GM13976 (cell line): ENCODE measurements at regions not wholly inside any gene's neighbourhood (a gene's known extent, or its start where the extent isn't known, plus 50 kb on each side); places are given as distances from the start of the nearest gene placed in this dataset.

Experiments
- DNase-seq: peaks from one replicate; pipeline ENCODE4 v3.0.0; 2012; ENCODE audit warnings: low spot score
- CTCF ChIP-seq: IDR thresholded peaks from 2 replicates; pipeline ENCODE4 v1.5.1; 2012; ENCODE audit warnings: borderline replicate concordance, mild to moderate bottlenecking; ENCODE audit not compliant: insufficient read depth; ENCODE audit errors: extremely low read depth, missing control alignments, control extremely low read depth
- in situ Hi-C: fragments of 300-500 bp; cut with MboI; formaldehyde crosslinking; loops from one replicate; pipeline ENCODE4 v1.12.0; 2022; ENCODE audit warnings: low sequenced_read_pairs, mixed read lengths, inconsistent platforms; ENCODE audit not compliant: unreplicated experiment

GRCh38 chr5:2675548-2675947 lies 75.9 kb downstream of the IRX2 start:
- no peak for TF ChIP-seq CTCF
- DNase-seq: no peak
- in situ Hi-C loops: no loop called here

GRCh38 chr5:2674456-2674855 lies 77.0 kb downstream of the IRX2 start:
- in situ Hi-C loops: no loop called here
- TF ChIP-seq CTCF: no peak
- no peak for DNase-seq

- in situ Hi-C loops: no loop called here
- no peak for TF ChIP-seq CTCF
- DNase-seq: no peak
Measured at GRCh38 chr5:2670940-2671339, 80.5 kb downstream of the IRX2 start.

DNA sequence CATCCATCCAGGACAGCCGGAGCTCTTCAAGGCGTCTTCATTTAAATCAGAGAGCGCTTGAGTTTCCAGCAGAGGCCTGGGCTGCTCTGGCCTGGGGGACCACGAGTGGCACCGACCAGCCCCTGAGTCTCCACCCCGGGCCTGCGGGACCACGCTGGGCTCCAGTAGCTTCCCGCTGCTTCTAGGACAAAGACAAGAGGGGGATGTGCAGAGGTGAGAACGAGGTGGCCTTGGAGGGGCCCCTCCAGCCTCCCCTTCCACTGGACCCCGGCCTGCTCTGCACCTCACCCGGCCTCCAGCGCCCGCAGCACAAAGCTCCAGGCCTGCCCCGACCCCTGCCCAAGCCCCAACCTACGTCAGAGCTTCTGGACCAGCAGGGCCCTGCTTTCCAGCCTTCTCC lies 81.6 kb downstream of the IRX2 start:
- DNase-seq: no peak
- TF ChIP-seq CTCF: no peak
- in situ Hi-C loops: no loop called here

- in situ Hi-C loops: no loop called here
- no peak for DNase-seq
- no peak for TF ChIP-seq CTCF
Measured at GRCh38 chr5:2669259-2669658, 82.2 kb downstream of the IRX2 start.

DNA sequence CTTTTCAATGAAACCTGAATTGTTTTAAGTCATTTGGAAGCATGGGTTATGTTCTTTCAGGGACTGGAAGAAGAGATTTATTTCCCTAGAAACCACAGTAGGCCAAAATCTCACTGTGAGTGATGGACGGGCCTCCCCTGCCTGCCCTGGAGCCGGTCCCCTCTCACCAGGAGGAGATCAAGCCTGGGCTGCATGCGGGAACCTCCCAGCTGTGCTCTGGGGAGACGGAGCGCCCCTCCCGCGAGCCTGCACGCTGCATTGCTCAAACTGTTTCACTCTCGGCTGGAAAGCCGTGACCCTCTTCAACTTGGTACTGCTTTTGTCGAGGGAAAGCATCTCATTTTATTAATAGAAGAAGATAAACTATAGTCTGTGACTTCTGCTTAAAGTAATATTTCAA lies 85.4 kb downstream of the IRX2 start:
- no peak for DNase-seq
- no peak for TF ChIP-seq CTCF
- in situ Hi-C loops: no loop called here

DNA sequence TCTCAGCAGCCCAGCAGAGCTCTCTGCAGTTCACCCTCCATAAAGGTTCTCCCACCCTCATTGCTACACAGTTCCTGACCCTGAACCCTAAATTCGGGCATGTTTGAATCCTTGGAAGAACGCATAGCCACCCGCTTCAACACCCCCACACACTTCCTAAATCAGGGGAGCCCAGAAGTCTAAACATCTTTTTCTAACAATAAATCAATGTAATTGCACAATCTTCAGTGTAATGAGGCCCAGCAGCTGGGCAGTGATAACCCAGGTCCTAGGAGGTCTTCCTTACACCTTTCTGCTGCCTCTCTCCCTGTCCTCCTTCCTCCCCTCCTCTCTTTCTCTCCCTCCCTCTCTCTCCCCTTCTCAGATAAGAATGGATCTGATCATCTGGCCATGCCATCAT lies 88.0 kb downstream of the IRX2 start:
- TF ChIP-seq CTCF: no peak
- no peak for DNase-seq
- in situ Hi-C loops: no loop called here
